Tongue (tissue), 1 donor: ENCODE measurements at regions not wholly inside any gene's neighbourhood (a gene's known extent, or its start where the extent isn't known, plus 50 kb on each side); places are given as distances from the start of the nearest gene placed in this dataset.
"Not testable (repeated sequence)": the region's sequence is repeated elsewhere in the genome, so short reads cannot be mapped to it uniquely, and the experiment has no call there.

ENCODE experiments used
- DNase-seq: peaks from one replicate; pipeline ENCODE4 v3.0.0-alpha.2; 2015

DNA sequence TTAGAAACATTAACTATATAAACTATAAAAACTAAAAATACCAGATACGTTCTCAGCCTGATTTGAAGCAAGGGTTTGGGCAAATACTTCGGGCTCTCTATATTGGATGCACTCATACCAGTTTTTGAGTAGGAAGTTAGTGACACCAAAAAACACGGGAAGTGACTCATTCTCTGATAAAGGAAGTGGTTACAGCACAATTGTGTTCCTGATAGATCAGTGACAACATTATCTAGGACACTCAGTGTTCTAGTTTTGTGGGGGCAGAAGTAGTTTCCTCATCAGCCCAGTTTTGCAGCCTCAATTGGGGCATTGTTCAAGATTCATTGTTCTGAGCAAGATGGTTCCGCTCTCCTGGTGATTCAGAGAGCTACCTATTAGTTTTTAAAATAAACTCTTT lies 469.6 kb upstream of the DPPA4 start:
- no peak for DNase-seq

DNA sequence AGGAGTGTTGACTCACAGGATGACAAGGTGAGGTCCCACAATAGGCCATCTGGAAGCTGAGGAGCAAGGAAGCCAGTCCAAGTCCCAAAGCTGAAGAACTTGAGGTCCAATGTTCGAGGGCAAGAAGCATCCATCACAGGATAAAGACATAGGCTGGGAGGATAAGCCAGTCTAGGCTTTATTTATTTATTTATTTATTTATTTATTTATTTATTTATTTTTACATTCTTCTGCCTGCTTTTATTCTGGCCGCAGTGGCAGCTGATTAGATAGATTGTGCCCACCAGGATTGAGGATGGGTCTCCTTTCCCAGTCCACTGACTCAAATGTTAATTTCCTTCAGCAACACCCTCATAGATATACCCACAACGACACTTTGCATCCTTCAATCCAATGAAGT lies 472.2 kb upstream of the DPPA4 start:
- DNase-seq: no peak

DNA sequence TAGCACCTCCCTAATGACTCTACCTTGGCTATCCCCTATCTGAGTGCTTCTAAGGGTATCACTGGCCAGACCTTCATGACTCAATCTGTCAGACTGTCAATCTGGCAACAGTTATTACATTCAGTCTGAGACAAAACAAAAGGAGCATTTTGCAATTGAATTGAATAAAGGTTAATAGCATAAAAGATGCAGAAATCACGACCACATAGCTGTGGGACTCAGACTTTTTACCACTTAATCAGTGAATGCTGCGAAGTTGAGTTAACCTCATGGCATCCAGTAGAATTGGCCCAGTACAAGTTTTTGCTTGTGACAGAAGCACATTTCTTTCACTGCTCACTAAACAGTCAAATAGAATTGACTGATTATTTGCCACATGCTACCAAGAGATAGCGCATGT lies 480.7 kb upstream of the DPPA4 start:
- DNase-seq: no peak

GRCh38 chr3:109819734-109820133 lies 482.4 kb upstream of the DPPA4 start:
- DNase-seq: no peak

GRCh38 chr3:109825971-109826810 lies 488.8 kb upstream of the DPPA4 start:
- DNase-seq: no peak

GRCh38 chr3:109831403-109831802 lies 494.1 kb upstream of the DPPA4 start:
- DNase-seq: no peak

DNA sequence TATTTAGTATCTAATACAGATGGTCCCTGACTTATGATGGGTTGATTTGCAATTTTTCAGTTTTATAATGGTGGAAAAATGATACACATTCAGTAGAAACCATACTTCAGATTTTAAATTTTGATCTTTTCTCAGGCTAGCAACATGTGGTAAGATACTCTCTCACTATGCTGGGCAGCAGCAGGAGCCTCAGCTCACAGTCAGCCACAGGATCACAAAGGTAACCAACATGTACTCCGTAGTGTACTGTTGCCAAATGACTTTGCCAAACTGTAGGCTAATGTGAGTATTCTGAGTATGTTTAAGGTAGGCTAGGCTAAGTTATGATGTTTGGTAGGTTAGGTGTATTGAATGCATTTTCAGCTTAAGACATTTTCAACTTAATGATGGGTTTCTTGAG lies 498.6 kb upstream of the DPPA4 start:
- DNase-seq: no peak

DNA sequence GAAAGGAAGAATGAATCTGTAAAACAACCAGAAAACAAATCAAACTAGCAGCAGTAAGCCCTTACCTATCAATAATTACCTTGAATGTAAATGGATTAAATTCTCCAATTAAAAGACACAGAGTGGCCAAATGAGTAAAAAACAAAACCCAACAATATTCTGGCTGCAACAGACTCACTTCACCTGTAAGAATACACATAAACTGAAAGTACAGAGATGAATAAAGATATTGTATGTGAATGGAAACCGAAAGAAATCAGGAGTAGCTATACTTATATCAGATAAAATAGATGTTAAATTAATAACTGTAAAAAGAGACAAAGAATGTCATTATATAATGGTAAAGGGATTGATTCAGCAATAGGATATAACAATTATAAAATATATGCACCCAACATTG lies 514.5 kb upstream of the DPPA4 start:
- DNase-seq: no peak

DNA sequence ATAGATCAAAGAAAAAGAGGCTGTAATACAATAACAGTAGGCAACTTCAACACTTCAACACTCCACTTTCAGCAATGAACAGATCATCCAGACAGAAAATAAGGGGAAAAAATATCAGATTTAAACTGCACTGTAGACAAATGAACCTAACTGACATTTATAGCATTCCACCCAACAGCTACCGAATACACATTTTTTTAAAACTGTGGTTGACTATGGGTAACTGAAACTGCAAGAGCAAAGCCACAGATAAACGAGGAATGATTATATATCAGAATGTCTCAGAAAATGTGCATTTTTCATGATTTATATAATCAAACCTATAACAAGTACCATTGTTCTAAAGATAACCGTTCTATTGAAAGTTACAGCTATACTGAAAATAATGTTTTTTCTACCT lies 514.9 kb upstream of the DPPA4 start:
- no peak for DNase-seq

DNA sequence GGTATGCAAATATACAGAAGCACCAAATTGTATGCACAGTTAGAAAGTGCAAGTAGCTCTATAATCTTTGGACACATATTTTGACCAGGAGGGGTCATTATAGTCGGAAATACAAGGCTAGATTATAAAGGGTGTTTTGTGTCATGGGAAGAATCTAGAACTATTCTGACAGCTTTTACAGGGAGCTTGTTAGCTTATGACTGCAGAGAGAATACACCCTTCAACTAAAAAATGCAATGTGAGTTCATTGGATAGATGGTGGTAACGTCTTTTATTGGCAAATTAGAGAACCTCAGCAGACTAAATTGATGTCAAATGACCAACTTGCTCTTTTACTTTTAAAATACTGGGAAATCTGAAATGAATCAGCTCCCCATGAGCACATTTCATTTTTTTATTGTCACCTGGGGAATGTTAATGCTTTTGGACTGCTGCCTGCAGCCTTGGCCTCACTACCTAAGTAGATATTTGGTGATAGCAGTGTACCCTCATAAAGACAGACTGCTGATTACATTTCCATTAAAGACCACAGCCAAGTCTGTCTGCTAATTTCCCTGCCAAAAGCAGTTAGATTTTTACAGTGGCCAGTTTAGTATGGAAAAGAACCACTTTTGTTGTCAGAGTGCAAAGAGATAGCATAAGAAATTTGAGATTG lies 515.9 kb upstream of the DPPA4 start:
- DNase-seq: no peak

DNA sequence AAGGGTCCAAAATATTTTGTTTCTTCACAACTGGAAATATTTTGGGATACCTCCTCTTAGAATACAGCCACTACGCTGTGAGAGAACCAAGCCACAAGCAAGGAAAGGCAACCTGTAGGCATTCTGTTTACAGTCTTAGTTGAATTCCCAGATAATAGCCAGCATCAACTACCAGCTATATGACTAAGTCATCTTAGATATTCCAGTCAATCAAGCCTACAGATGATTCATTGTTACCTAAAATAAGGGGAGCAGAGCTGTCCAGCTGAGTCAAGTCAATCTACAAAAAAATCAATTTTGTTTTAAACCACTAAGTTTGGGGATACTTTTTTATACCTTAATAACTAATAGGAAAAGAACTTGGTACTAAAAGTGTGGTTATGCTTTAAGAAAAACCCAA lies 526.4 kb upstream of the DPPA4 start:
- DNase-seq: no peak

DNA sequence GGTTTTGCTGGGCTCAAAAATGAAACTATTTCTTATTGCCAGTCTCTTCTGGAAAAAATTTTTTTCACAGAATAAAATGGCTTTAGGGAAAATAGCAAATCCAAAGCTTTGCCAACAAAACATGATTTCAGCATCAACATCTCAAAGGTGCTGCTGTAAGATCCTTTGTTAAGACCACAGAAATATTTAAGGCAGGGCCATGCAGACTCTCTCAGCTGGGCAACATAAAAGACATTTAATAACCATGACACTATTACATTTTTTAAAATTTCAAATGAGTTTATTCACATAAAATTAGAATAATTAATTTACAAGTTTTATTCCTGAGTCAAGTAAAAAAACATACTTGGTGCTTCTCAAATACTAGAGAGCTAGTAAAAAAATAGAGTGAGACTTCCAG lies 527.1 kb upstream of the DPPA4 start:
- no peak for DNase-seq

DNA sequence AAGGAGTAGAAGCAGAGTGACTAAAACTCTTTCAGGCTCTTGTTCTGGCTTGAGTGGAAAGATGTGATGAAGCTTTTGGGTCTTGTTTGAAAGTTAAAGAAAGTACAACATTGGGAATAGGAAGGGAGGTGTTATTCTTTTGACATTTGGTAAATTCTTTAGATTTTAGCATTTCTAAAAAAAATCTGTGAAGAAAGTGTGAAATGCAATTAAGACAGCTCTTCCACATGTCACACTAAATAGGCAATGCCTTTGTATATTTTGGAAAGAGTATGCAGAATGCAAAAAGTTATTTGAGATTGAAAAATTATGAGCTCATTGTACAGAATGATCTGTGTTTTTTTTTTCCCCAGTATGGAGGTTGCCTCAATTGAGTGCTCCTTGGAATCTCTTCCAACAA lies 532.2 kb upstream of the DPPA4 start:
- DNase-seq: no peak

DNA sequence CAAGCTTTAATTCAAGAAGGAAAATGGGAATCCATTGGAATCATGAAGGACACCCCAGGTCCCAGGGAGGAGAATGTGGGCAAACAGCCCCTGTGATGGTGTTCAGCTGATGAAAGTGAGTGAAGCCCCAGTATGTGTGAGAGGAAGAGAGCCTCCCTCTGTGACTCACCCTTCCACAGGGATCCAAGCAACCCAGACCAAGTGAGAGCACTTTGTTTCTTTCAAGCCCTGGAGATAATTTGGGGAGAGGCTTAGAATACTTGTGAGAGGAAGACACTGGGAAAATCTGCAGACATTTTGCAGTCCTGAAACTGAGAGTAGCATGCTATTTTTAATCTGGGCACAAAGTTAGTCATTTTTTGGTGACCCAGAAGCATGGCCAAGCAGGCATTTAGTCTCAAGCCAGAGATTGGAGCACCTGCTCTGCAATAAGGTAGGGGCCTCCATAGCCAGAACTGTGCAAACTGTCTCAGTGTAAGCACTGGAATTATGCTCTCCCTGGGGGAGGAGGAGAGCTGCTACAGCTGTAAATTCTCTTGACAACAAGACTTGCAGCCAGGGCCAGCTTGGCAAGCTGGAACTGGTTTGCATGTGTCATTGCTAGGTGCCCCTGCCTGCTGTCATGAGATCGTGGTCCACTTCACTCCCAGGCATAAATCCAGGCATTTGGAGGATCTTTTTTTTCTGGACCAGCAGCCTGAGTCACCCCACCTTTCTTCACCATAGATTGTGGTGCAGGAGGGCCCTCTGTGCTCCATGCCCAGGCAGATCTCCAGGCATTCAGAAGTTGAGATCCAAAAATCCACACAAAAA lies 537.8 kb upstream of the DPPA4 start:
- no peak for DNase-seq

DNA sequence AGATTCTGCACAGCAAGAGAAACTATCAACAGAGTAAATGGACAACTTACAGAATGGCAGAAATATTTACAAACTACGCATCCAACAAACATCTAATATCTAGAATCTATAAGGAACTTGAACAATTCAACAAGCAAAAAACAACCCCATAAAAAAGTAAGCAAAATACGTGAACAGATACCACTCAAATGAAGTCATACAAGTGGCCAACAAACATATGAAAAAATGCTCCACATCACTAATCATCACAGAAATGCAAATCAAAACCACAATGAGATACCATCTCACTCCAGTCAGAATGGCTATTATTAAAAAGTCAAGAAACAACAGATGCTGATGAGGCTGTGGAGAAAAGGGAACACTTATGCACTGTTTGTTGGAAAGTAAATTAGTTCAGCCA lies 540.3 kb upstream of the DPPA4 start:
- DNase-seq: not testable (repeated sequence)

DNA sequence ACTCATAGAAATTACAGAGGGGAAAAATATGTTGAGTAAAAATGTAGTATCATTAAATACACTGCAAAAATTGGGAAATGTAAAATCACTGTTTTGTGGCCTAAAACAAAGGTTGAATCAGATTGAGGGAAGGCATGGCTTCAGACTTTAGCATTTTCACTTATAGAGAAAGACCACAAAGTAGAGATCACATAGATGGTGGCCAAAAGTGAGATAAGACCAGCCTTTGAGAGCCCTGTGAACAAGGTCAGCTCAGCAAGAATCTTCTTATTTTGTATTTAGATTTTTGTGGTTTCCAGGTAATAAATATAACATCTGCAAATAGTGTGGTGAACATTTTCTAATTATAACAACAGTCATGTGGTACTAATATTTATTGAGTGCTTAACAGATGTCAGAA lies 544.8 kb upstream of the DPPA4 start:
- DNase-seq: no peak

GRCh38 chr3:109887293-109887692 lies 549.9 kb upstream of the DPPA4 start:
- no peak for DNase-seq

- no peak for DNase-seq
These were observed 550.7 kb upstream of the DPPA4 start for GRCh38 chr3:109888026-109888425.

DNA sequence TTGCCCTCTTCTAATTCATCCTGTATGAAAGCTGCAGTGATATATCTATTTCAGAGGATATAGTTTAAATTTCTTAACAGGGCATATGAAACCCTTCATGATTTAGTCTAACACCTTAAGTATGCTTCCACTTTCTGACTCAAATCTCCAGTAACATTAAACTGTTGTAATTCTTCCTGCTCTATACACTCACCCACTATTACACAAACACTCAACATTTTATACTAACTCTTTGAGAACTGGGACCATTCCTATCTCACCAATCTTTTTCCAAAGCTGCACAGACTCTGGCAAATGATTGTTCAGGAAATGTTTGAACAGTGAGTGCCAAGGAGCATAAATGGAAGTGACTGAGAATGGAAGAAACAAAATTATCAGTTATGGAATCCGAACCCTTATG lies 560.4 kb upstream of the DPPA4 start:
- DNase-seq: no peak

GRCh38 chr3:109899925-109900324 lies 562.6 kb upstream of the DPPA4 start:
- DNase-seq: no peak

GRCh38 chr3:109900783-109901182 lies 563.4 kb upstream of the DPPA4 start:
- DNase-seq: no peak

DNA sequence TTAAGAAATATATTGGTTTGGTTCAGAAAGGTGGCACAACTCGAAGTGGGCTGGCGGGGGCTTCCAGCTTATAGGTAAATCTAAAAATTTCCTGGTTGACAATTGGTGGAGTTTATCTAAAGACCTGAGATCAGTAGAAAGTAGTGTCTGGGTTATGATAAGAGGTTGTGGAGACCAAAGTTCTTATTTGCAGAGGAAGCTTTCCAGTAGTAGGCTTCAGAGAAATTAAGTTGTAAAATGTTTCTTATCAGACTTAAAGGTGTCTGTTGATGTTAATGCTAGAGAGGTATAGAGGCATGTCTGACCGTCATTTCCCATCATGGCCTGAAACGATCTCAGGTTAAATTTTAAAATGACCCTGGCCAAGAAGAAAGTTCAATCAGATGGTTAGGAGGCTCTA lies 565.2 kb upstream of the DPPA4 start:
- DNase-seq: no peak

- DNase-seq: peak; percentile 3
These were observed 565.8 kb upstream of the DPPA4 start for GRCh38 chr3:109903100-109903499.
